SK-MEL-5 (cell line): ENCODE measurements at regions not wholly inside any gene's neighbourhood (a gene's known extent, or its start where the extent isn't known, plus 50 kb on each side); places are given as distances from the start of the nearest gene placed in this dataset.

ENCODE experiments used
- DNase-seq: peaks from one replicate; pipeline ENCODE4 v3.0.0-alpha.2; 2016; ENCODE audit warnings: low read depth, low spot score
- in situ Hi-C: cut with HindIII; loops from 2 replicates; pipeline ENCODE4 v1.10.0; 2016; ENCODE audit warnings: low sequenced_read_pairs, high pct_unique_total_duplicates, low pct_unique_long_range_greater_than_20kb

GRCh38 chr5:33034777-33035176 is 323.7 kb downstream of the NPR3 start:
- in situ Hi-C loops = no loop called here
- no peak for DNase-seq

- DNase-seq = no peak
- in situ Hi-C loops = no loop called here
Measured at GRCh38 chr5:33035851-33036527, 324.9 kb downstream of the NPR3 start.

- DNase-seq = no peak
- in situ Hi-C loops = no loop called here
Measured at GRCh38 chr5:33037076-33037475, 326.0 kb downstream of the NPR3 start.

- DNase-seq = no peak
- in situ Hi-C loops = no loop called here
Measured at GRCh38 chr5:33041586-33041985, 330.5 kb downstream of the NPR3 start.

GRCh38 chr5:33043343-33043997 is 332.3 kb downstream of the NPR3 start:
- in situ Hi-C loops = no loop called here
- no peak for DNase-seq

GRCh38 chr5:33046091-33046490 is 335.0 kb downstream of the NPR3 start:
- no peak for DNase-seq
- in situ Hi-C loops = no loop called here

GRCh38 chr5:33048315-33048714 is 337.2 kb downstream of the NPR3 start:
- in situ Hi-C loops = no loop called here
- DNase-seq = no peak

- in situ Hi-C loops = no loop called here
- DNase-seq = no peak
Measured at GRCh38 chr5:33049298-33049697, 338.2 kb downstream of the NPR3 start.

- no peak for DNase-seq
- in situ Hi-C loops = no loop called here
Measured at GRCh38 chr5:33049842-33050241, 338.7 kb downstream of the NPR3 start.

- in situ Hi-C loops = no loop called here
- DNase-seq = no peak
Measured at GRCh38 chr5:33059081-33059480, 348.0 kb downstream of the NPR3 start.

GRCh38 chr5:33065131-33065530 is 354.0 kb downstream of the NPR3 start:
- DNase-seq = no peak
- in situ Hi-C loops = no loop called here

GRCh38 chr5:33067291-33067690 is 356.2 kb downstream of the NPR3 start:
- in situ Hi-C loops = no loop called here

GRCh38 chr5:33068786-33069185 is 357.7 kb downstream of the NPR3 start:
- DNase-seq = no peak
- in situ Hi-C loops = no loop called here

More at GRCh38 chr5:33067291-33067690, 356.2 kb downstream of the NPR3 start:
- no peak for DNase-seq

GRCh38 chr5:33072296-33072695 is 361.2 kb downstream of the NPR3 start:
- no peak for DNase-seq
- in situ Hi-C loops = no loop called here

GRCh38 chr5:33072726-33073125 is 361.6 kb downstream of the NPR3 start:
- in situ Hi-C loops = no loop called here
- DNase-seq = no peak

GRCh38 chr5:33073881-33074327 is 362.8 kb downstream of the NPR3 start:
- no peak for DNase-seq
- in situ Hi-C loops = no loop called here

GRCh38 chr5:33074548-33074947 is 363.4 kb downstream of the NPR3 start:
- DNase-seq = no peak
- in situ Hi-C loops = no loop called here

- in situ Hi-C loops = no loop called here
- no peak for DNase-seq
Measured at GRCh38 chr5:33075731-33076130, 364.6 kb downstream of the NPR3 start.

GRCh38 chr5:33079548-33079947 is 361.2 kb upstream of the TARS1 start:
- in situ Hi-C loops = no loop called here

More at GRCh38 chr5:33079548-33079947, 361.2 kb upstream of the TARS1 start:
- no peak for DNase-seq
